ENCODE measurements at regions not wholly inside any gene's neighbourhood (a gene's known extent, or its start where the extent isn't known, plus 50 kb on each side); places are given as distances from the start of the nearest gene placed in this dataset.

- DNase-seq = no peak
Measured at GRCh38 chr11:13062115-13062514, 53.0 kb downstream of the RASSF10 start.

DNA sequence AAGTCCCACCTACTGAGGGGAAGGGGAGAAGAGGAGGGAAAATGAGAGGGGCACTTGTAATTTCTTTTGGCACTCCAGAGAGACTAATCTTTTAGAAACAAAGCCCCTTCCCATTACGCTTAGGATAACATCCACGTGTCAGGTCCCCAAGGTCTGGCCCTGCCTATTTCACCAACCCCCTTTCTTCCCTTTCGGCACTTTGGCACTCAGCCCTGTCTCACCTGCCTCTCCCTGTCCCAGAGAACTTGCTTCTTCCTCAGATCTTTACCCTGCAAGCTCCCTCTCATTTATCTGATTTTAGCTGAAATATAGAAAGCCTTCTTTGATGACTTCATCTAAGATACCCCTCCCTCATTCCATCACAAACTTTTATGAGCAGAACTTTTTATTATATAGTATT is 55.5 kb downstream of the RASSF10 start:
- DNase-seq = no peak

DNA sequence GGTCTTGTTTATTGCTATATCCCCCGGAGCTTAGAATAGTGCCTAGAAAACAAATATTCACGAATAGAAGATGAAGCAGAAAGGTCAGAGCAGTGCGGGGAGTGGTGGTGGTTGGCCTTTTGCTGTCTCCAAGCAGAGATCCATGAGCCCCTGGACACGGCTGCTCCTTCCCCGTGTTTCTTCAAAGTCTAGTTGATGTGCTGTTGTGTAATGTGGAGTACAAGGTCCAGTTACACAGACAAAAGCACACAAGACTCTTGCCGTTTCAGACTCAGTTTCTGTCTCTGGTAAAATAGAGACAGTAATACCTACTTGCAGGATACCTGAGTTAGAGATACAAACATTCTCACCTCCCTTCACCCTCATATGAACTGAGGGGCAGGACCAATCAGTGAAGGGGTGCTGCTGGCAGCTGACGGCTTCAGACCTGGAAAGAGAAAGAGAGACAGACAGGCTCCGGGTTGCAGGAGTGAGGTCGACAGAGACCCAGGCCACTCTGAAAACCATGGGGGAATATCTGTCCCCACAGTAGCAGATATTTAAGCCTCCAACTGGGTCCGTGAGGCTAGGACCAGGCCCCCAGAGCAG is 56.2 kb downstream of the RASSF10 start:
- no peak for DNase-seq

DNA sequence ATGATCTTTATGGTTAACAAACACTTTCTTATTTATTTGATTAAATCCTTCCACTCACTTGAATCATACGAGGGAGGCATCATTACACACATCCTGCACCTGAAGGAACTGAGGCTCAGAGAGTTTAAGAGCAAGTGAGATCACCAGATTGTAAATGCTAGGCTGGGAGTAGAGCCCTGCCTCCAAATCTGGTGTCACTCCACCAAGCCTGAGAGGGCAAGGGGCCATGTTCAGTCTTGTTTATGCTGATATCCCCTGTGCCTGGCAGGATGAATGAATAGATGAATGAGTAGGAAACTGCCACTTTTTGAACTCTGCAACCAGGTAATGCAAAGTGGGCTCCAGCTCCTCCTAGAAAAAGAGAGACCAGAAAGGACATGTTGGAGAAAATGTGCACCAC is 59.1 kb downstream of the RASSF10 start:
- no peak for DNase-seq

DNA sequence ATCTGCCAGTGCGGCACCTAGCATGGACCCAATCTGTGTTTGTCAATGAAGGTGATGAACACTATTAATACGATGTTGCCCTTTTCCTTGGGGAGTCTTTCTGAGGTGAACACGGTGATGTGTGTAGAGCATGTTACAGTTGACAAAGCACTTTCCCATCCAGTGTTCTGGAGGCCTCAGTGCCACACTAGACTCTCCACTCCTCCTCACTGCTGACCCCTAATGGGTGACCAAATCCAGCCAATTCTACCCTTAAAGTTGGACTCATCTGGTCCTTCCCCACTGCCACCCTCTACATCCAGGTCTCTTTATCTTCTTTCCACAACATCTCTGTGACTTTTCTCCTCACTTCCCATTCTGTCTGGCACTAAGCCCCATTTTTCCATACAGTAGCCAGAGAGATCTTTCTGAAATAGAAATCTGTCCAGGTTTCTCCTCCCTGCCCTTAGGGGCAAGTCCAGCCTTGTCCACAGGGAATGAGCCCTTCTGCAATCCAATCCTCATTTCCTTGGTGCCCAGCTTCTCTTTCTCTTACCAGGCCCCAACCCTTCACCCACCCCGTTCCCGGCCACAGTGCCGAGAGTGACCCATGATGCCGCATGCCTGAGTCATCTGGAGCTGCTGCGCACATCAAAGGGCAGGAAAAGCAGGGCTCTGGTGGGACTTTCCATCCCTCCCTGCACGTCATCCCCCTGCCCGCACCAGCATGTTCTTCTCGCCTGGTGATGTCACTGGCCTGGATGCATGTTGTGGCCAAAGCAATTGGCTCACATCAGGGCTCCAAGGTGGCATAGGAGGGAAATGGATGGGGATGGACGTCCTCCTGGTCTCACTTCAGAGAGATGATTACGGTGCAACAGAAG is 64.2 kb downstream of the RASSF10 start:
- peak; percentile 84 for DNase-seq

- DNase-seq = no peak
Measured at GRCh38 chr11:13074714-13075464, 65.8 kb downstream of the RASSF10 start.

DNA sequence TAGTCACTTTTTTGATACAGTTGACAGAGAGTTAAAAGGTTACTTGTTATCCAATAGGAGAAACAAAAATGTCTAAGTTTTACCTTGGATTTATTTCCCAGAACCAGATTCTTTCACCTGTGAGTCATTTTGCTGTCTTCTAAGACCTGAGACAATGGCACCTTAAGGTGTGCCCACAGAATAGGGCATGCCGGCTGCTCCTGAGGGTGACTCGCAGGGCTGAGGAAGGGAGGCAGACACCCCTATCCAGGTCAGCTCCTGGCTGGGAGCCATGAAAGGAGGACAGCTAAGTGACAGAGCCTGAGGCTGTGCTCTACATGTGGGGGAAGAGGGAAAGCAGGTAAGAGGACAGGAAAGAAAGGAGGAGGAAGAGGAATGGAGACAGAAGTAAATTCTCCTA is 67.8 kb downstream of the RASSF10 start:
- DNase-seq = no peak

GRCh38 chr11:13080861-13081260 is 71.7 kb downstream of the RASSF10 start:
- DNase-seq = no peak

GRCh38 chr11:13082588-13082987 is 73.5 kb downstream of the RASSF10 start:
- DNase-seq = no peak

DNA sequence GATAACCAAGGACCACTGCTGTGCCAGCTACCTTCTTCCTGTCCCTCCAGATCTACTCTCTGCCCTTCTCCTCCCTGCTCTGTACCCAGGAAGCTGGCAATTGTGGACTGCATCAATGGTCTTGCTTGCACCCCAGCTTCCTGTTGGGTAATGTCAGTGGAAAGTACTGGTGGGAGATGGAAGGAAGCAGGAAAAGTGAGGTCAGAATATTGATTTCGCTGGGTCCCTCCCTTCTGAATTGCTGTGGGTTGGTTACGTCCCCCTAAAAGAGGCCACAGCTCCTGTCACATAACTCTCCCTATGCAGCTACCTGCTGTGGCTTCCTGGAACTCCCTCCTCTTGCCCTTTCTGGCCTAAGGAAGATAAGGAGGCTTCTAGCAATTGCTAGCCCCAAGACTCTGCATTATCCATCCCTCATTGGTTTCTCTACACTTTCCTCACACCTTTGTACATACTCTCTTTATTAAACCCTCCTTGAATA is 81.2 kb downstream of the RASSF10 start:
- DNase-seq = no peak

DNA sequence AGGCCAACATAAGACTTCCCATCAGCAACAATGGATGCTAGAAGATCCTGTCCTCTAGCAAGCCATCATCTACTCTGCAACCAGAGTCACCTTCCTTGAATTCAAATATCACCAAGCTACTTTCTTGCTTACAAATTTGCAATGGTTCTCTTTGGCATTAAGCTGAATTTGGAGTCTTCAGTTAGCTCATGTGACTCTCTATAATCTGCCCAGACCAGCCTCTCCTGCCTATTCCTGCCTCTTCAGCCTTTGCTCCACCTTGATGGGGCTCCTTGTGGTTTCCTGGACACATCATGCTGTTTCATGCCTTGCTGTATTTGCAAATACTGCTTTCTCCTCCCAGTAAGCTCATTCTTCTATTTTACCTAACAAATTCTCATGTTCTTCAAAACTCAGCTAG is 82.3 kb downstream of the RASSF10 start:
- DNase-seq = no peak

DNA sequence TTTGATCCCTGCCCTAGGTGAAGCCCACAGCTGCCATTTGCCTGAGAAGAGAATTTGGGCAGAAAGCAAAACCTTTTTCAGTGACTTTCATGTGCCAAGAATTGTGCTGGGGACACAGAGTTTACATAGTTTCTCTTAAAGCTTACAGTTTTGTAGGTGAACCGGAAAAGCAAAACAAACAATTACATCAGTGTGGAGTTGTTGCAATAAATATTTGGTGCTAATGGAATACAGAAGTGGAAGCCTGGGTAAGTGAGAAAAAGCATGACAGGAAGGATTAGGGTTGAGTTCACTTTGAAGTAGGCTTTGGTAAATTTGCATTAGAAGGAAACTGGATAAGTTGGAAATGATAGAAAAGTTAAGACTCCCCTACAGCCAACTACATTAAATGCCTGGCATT is 82.7 kb downstream of the RASSF10 start:
- no peak for DNase-seq

DNA sequence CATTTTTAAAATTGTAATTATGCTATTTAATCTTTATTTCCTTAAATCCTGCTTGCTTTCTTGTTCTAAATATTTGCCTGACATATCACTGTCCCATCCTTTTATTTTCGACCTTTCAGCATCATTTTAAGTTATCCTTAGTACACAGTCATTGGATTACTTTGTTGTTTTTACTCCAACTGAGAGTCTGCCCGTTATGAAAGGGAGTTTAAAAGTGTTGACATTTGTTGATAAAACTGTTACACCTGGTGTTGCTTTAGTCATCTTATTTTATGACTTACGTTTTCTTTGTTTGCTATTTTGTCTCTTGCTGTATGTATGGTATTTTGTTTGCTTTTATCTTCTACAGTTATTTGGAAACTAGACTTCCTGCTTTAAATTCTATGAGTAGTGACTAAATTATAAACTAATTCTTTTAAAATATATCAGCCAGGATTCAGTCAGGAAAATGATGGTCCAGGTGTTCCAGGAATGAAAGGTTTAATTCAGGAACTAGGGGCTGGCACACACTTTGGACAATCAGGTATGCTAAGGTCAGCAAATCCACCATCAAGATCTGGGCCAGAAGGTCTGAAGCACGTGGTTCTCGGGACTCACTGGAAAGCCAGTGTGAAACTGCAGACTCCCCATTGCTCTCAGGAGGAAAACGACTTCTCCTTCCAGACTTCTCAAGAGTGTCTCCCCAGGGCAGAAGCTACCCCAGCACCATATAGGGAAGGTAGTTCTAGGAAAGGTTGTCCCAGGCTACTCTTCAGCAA is 86.0 kb downstream of the RASSF10 start:
- DNase-seq = no peak

DNA sequence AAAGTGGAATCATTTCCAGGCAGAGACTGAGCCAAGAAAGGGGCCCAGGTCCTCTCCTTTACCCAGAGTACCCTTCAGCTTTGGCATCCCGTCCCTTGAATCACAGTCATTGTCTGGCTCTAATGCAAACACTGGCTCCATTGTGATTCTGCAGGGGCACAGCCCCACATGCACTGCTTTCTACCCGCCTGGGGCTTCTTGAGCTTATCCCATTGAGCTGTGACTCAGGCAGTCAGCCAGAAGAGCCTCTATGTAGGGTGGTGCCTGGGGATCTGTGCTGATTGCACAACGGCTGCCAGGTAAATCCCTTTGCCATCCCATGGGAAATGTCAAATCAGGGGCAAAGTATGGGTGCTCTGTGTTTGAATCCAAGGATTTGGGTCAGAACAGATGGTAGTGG is 88.9 kb downstream of the RASSF10 start:
- DNase-seq = no peak

GRCh38 chr11:13098616-13099289 is 89.6 kb downstream of the RASSF10 start:
- peak; percentile 17 for DNase-seq

GRCh38 chr11:13101644-13102512 is 92.8 kb downstream of the RASSF10 start:
- DNase-seq = no peak

- DNase-seq = no peak
Measured at GRCh38 chr11:13102513-13102840, 93.4 kb downstream of the RASSF10 start.

DNA sequence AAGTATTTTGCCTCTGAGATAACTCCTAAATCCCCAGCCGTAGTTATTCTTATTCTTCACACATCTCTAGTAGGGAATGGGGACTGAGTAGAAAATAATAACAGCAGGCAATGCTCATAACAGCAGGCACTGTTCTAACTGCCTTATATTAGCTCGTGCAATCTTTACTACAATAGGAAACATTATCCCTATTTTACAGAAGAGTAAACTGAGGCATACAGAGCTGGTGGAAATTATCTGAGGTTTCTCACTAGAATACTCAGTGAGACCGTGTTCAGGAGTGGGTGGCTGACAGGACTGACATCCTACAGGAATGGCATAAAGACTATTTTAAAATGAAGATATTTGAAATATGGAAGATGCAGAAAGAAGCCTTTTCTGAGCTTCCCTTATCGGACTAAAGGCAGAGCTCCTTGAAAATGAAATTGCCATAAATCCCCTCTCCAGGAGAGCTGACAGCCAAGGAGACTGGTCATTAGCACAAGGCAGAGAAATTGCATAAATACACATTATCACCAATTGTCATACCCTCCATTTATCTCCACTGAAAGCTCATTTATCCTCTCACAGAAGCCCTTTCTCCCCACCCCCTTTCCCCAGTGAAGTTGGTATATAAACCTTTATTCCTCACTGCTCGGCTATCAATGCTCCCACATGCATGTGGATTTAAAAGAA is 93.9 kb downstream of the RASSF10 start:
- no peak for DNase-seq

GRCh38 chr11:13103962-13104554 is 94.9 kb downstream of the RASSF10 start:
- DNase-seq = no peak

DNA sequence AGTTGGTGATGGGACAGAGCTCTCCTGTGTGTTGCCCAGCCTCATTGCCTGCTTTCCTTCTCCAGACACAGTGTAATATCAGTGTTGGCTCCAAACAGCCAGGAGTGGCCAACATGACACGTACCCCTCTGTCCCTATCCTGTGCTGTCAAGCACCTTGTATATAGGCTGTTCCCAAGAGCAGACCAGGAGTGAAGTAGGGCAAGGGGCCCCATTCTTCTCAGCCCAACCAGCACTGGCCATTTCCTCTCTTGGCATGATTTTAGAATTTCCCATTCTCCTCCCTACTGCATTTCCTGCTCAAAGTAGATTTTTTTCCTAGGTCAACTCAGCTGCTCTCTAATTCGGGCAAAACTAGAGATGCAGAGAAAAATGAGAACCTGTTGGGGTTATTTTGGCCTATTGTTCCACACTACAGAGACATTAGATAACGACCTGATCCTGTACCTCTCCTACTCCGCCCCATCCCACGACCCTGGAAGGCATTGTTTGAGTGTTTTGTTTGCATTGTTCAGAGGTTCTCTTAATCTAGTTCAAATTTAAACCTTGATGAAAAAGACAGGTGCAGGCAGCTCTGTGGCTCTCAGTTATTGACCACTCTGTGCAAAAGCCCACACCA is 95.6 kb downstream of the RASSF10 start:
- DNase-seq = no peak

Measured in EL (cell line).